ENCODE measurements at regions not wholly inside any gene's neighbourhood (a gene's known extent, or its start where the extent isn't known, plus 50 kb on each side); places are given as distances from the start of the nearest gene placed in this dataset.

GRCh38 chr5:110018509-110018908, 328.8 kb downstream of the MAN2A1 start:
- TF ChIP-seq EZH2phosphoT487 (IDR thresholded peaks at IDR 0.05; ENCODE audit: low read depth, severe bottlenecking, unreplicated experiment): no peak
- no peak for TF ChIP-seq CTCF (IDR thresholded peaks at IDR 0.05; ENCODE audit: poor library complexity)
- TF ChIP-seq EZH2 (IDR thresholded peaks at IDR 0.05; ENCODE audit: borderline replicate concordance): no peak

All from hepatocyte (in vitro differentiated cells).